CD4-positive, alpha-beta memory T cell (primary cell): ENCODE measurements at regions not wholly inside any gene's neighbourhood (a gene's known extent, or its start where the extent isn't known, plus 50 kb on each side); places are given as distances from the start of the nearest gene placed in this dataset.

ENCODE experiments used
- CTCF ChIA-PET: fragments of 350-600 bp; sonication (Branson Sonifier 250); formaldehyde crosslinking; loops from one replicate; lab custom pipeline; 2021; ENCODE audit warnings: inconsistent platforms; ENCODE audit not compliant: partially characterized antibody; lab: Charles Lee
- POLR2A ChIA-PET: fragments of 350-600 bp; sonication (Branson Sonifier 250); formaldehyde crosslinking; loops from one replicate; lab custom pipeline; 2021; ENCODE audit not compliant: partially characterized antibody; lab: Charles Lee
- DNase-seq, 5 donors: peaks; one replicate each; pipeline versions ENCODE4 v3.0.0 to v3.0.0-alpha.2; 2020 to 2022; ENCODE audit warnings: mixed read lengths in 1 of 5
- H3K27ac ChIP-seq: one replicate; pipeline ENCODE4 v1.7.0; 2013; ENCODE audit warnings: low read depth, low read length
- H3K27me3 ChIP-seq: 2 replicates; pipeline ENCODE4 v1.7.0; 2013; ENCODE audit warnings: mild to moderate bottlenecking, low read length, moderate library complexity; ENCODE audit not compliant: insufficient read depth
- H3K36me3 ChIP-seq: 2 replicates; pipeline ENCODE4 v1.7.0; 2013; ENCODE audit warnings: mild to moderate bottlenecking, low read length, moderate library complexity; ENCODE audit not compliant: insufficient read depth
- H3K4me1 ChIP-seq: 2 replicates; pipeline ENCODE4 v1.7.0; 2013; ENCODE audit warnings: mild to moderate bottlenecking, low read length, moderate library complexity; ENCODE audit not compliant: insufficient read depth
- H3K4me3 ChIP-seq, 2 donors: one replicate each; pipeline ENCODE4 v1.7.0; 2013; ENCODE audit warnings: low read length in 2 of 2, mild to moderate bottlenecking in 1 of 2
- H3K9me3 ChIP-seq, 2 donors: one replicate each; pipeline ENCODE4 v1.7.0; 2013; ENCODE audit warnings: low read length in 2 of 2, control low read depth in 1 of 2; ENCODE audit not compliant: control insufficient read depth in 1 of 2
- H3K27ac Mint-ChIP-seq, 7 donors: one replicate each; pipeline ENCODE4 v1.8.0; 2020 to 2021; ENCODE audit warnings: mixed read lengths in 7 of 7, mild to moderate bottlenecking in 6 of 7, inconsistent platforms in 3 of 7, moderate library complexity in 3 of 7
- H3K27me3 Mint-ChIP-seq, 2 donors: one replicate each; pipeline ENCODE4 v1.8.0; 2020 to 2021; ENCODE audit warnings: mixed read lengths in 2 of 2
- H3K36me3 Mint-ChIP-seq, 2 donors: one replicate each; pipeline ENCODE4 v1.8.0; 2020 to 2021; ENCODE audit warnings: mixed read lengths in 2 of 2, inconsistent platforms in 1 of 2, mild to moderate bottlenecking in 1 of 2
- H3K4me1 Mint-ChIP-seq, 4 donors: one replicate each; pipeline ENCODE4 v1.8.0; 2020 to 2021; ENCODE audit warnings: mixed read lengths in 4 of 4, mild to moderate bottlenecking in 1 of 4
- H3K4me3 Mint-ChIP-seq, 8 donors: one replicate each; pipeline ENCODE4 v1.8.0; 2020 to 2021; ENCODE audit warnings: mixed read lengths in 8 of 8, mild to moderate bottlenecking in 7 of 8, moderate library complexity in 6 of 8, inconsistent platforms in 3 of 8
- H3K9me3 Mint-ChIP-seq, 8 donors: one replicate each; pipeline ENCODE4 v1.8.0; 2020 to 2021; ENCODE audit warnings: mixed read lengths in 8 of 8, mild to moderate bottlenecking in 5 of 8, inconsistent platforms in 3 of 8, moderate library complexity in 1 of 8
- intact Hi-C: fragments of 100-400 bp; cut with micrococcal nuclease; formaldehyde crosslinking; loops from one replicate; pipeline ENCODE4 v1.15.1; 2023

DNA sequence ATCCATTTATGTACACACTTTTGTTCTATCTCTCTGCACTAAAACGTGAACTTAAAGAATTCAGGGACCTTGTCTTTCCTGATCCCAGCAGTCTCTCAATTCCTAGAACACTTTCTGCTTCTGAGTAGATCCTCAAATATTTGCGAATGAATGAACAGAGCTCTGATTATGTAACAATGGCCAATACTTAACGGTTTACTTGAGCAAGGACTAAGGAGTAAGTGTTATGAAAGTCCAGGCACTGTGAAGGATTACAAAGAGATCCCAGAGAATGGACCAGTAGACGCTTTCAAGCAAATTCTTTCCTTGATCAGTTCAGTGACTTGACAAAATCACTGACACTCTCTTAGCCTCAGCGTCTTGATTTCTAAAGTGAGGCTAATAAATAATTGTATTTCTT lies 514.5 kb upstream of the KLHL1 start:
- Mint-ChIP-seq H3K27me3 (no peaks in the 10 kb centered on the region), H3K4me3 (no peak overlapping the region), H3K27ac (no peak overlapping the region), H3K9me3 (peaks cover 0 to 4% (median 0%) of the 10 kb centered on the region in 8 donors), H3K36me3 (no peaks in the 10 kb centered on the region), H3K4me1 (no peaks in the 10 kb centered on the region)
- no peaks in the 10 kb centered on the region for H3K36me3 ChIP-seq
- POLR2A ChIA-PET = no interaction called here
- no peaks in the 10 kb centered on the region for H3K4me1 ChIP-seq
- H3K4me3 ChIP-seq = no peak overlapping the region
- CTCF ChIA-PET = no interaction called here
- no peak for DNase-seq
- no peaks in the 10 kb centered on the region for H3K27me3 ChIP-seq
- no peaks in the 10 kb centered on the region for H3K9me3 ChIP-seq
- H3K27ac ChIP-seq = no peak overlapping the region
- intact Hi-C loops = no loop called here

DNA sequence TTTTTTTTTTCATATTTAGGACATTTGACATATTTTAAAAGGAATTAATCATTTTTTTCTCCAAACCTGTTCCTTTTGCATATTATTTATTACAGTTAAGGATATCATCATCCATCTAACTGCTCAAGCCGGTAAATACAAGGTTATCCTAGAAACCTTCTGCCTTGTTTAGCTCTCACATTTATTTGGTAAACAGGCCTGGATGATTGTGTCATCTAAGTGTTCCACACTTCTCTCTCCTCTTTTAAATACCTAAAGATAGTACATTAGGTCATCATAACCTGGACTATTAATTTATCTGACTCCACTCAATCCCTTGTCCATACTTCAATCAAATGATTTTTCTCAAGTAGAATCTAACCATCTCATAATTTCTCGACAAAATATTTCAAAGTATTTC lies 511.7 kb upstream of the KLHL1 start:
- Mint-ChIP-seq H3K4me3 (no peak overlapping the region), H3K27me3 (no peaks in the 10 kb centered on the region), H3K9me3 (peaks cover 0 to 5% (median 0%) of the 10 kb centered on the region in 8 donors), H3K4me1 (no peaks in the 10 kb centered on the region), H3K36me3 (no peaks in the 10 kb centered on the region), H3K27ac (no peak overlapping the region)
- intact Hi-C loops = no loop called here
- no peaks in the 10 kb centered on the region for H3K36me3 ChIP-seq
- no peaks in the 10 kb centered on the region for H3K4me1 ChIP-seq
- H3K27me3 ChIP-seq = no peaks in the 10 kb centered on the region
- no peak overlapping the region for H3K4me3 ChIP-seq
- ChIA-PET CTCF (no interaction called here), POLR2A (no interaction called here)
- no peak overlapping the region for H3K27ac ChIP-seq
- no peaks in the 10 kb centered on the region for H3K9me3 ChIP-seq
- DNase-seq = no peak

DNA sequence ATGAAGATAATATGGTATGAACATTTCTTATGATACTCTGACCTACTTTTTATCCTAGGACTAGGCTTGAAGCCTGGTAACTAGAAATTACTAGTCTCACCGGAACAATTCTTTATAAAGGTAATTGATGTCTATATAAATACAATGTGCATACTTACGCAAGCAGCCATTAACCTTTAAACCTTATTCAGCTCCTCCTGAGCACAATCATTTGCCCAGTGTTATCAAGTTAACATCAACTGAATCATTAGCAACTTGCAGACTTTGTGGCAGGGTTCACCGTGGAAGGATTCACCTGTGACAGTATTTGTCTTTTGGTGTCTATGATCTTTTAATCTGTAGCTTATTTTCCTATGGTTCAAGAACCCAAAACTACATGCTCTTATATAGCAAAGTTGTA lies 508.6 kb upstream of the KLHL1 start:
- Histone ChIP-seq H3K9me3 (no peaks in the 10 kb centered on the region), H3K27me3 (no peaks in the 10 kb centered on the region), H3K36me3 (no peaks in the 10 kb centered on the region), H3K4me3 (no peak overlapping the region), H3K27ac (no peak overlapping the region), H3K4me1 (no peaks in the 10 kb centered on the region)
- H3K36me3 Mint-ChIP-seq = no peaks in the 10 kb centered on the region
- no peaks in the 10 kb centered on the region for H3K4me1 Mint-ChIP-seq
- DNase-seq = no peak
- intact Hi-C loops = no loop called here
- ChIA-PET CTCF (no interaction called here), POLR2A (no interaction called here)
- no peaks in the 10 kb centered on the region for H3K27me3 Mint-ChIP-seq
- no peak overlapping the region for H3K4me3 Mint-ChIP-seq
- no peak overlapping the region for H3K27ac Mint-ChIP-seq
- peaks cover 0 to 7% (median 2%) of the 10 kb centered on the region in 8 donors for H3K9me3 Mint-ChIP-seq

DNA sequence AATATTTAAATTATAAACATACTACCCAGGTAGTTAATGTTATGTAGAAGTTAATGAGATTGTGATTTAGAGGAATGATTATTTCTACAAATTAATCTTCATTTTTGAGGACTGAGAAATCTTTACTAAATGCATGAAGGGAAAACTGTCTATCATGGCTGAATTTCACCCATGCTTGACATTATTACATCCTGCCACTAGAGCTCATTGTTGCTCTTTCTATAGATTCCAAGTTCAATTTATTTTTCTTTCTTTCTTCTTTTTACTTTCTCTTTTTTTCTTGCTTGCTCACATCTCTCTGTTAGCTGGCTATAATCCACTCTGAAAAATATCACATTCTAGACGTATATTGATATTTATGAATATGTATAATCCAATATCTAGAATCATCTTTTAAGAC lies 505.0 kb upstream of the KLHL1 start:
- ChIA-PET CTCF (no interaction called here), POLR2A (no interaction called here)
- Mint-ChIP-seq H3K4me1 (no peaks in the 10 kb centered on the region), H3K27me3 (no peaks in the 10 kb centered on the region), H3K36me3 (no peaks in the 10 kb centered on the region), H3K27ac (no peak overlapping the region), H3K4me3 (no peak overlapping the region), H3K9me3 (peaks cover 0 to 5% (median 2%) of the 10 kb centered on the region in 8 donors)
- Histone ChIP-seq H3K27ac (no peak overlapping the region), H3K36me3 (no peaks in the 10 kb centered on the region), H3K27me3 (no peaks in the 10 kb centered on the region), H3K9me3 (no peaks in the 10 kb centered on the region), H3K4me1 (no peaks in the 10 kb centered on the region), H3K4me3 (no peak overlapping the region)
- intact Hi-C loops = no loop called here
- no peak for DNase-seq

DNA sequence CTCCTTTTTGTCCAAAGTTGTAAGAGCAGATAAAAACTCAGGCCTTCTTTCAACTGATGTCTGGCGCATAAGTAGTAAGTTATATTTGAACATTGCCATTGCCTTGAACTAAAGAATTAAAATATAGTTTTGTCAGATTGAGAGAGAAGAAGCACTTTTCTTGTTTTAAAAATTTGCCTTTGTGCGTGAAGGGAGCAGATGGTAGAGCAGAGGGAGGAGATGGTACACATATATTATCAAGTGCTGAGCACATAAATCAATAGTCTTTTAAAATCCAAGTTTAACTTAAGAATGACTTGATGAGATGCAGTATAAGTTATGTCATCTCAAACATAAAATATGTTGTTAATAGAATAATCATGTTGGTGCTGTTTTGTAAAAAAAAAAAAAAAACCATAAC lies 504.6 kb upstream of the KLHL1 start:
- Histone ChIP-seq H3K27ac (no peak overlapping the region), H3K4me1 (no peaks in the 10 kb centered on the region), H3K36me3 (no peaks in the 10 kb centered on the region), H3K9me3 (no peaks in the 10 kb centered on the region), H3K4me3 (no peak overlapping the region), H3K27me3 (no peaks in the 10 kb centered on the region)
- no peak for DNase-seq
- CTCF ChIA-PET = no interaction called here
- intact Hi-C loops = no loop called here
- Mint-ChIP-seq H3K4me1 (no peaks in the 10 kb centered on the region), H3K36me3 (no peaks in the 10 kb centered on the region), H3K9me3 (peaks cover 0 to 5% (median 2%) of the 10 kb centered on the region in 8 donors), H3K4me3 (no peak overlapping the region), H3K27ac (no peak overlapping the region), H3K27me3 (no peaks in the 10 kb centered on the region)
- POLR2A ChIA-PET = no interaction called here

DNA sequence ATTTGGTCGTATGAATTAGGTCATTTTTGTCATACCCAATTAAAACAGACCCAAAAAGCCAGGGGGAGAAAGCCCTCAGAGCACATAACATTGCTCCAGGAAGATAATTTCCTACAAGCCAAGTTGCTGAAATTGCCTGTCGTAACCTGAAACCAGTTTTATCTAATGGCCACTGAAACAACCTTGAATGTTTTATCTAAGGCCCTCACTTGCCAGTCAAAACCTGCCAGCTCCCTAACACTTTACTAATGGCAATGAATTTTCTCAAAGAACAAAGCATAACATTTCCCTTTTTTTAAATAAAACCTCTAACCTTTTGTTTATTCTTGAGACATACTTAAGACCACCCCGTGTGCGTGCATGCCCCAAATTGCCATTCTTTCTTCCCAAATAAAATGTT lies 496.2 kb upstream of the KLHL1 start:
- Histone ChIP-seq H3K9me3 (no peaks in the 10 kb centered on the region), H3K27ac (no peak overlapping the region), H3K36me3 (no peaks in the 10 kb centered on the region), H3K4me1 (no peaks in the 10 kb centered on the region), H3K27me3 (no peaks in the 10 kb centered on the region), H3K4me3 (no peak overlapping the region)
- intact Hi-C loops = no loop called here
- H3K27ac Mint-ChIP-seq = no peak overlapping the region
- no peaks in the 10 kb centered on the region for H3K4me1 Mint-ChIP-seq
- ChIA-PET POLR2A (no interaction called here), CTCF (no interaction called here)
- H3K36me3 Mint-ChIP-seq = no peaks in the 10 kb centered on the region
- H3K9me3 Mint-ChIP-seq = peaks cover 0 to 18% (median 6%) of the 10 kb centered on the region in 8 donors
- DNase-seq = no peak
- H3K27me3 Mint-ChIP-seq = no peaks in the 10 kb centered on the region
- H3K4me3 Mint-ChIP-seq = no peak overlapping the region

DNA sequence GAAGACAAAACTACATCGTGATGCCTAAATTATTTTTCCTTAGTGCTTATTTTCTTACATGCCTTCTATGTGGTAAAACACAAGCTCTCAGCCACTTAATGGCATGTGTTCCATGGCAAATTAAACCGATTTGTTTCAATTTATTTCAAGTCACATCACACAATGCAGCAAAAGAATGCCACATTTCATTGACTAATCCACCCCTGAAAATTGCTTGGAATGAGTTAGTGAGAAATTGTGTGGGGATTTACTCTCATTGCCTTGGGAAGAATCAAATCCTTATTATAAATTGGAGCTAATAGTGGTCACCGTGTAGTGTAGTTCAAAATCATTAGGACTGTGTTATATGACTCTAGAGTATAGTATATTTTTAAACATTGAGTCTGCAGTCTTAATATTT lies 485.5 kb upstream of the KLHL1 start:
- peaks cover 0 to 5% (median 0%) of the 10 kb centered on the region in 8 donors for H3K9me3 Mint-ChIP-seq
- ChIA-PET POLR2A (no interaction called here), CTCF (no interaction called here)
- Histone ChIP-seq H3K4me3 (no peak overlapping the region), H3K4me1 (no peaks in the 10 kb centered on the region), H3K36me3 (no peaks in the 10 kb centered on the region), H3K27me3 (no peaks in the 10 kb centered on the region), H3K27ac (no peak overlapping the region), H3K9me3 (no peaks in the 10 kb centered on the region)
- no peaks in the 10 kb centered on the region for H3K27me3 Mint-ChIP-seq
- H3K27ac Mint-ChIP-seq = no peak overlapping the region
- no peaks in the 10 kb centered on the region for H3K4me1 Mint-ChIP-seq
- no peak overlapping the region for H3K4me3 Mint-ChIP-seq
- H3K36me3 Mint-ChIP-seq = no peaks in the 10 kb centered on the region
- DNase-seq = no peak
- intact Hi-C loops = no loop called here

DNA sequence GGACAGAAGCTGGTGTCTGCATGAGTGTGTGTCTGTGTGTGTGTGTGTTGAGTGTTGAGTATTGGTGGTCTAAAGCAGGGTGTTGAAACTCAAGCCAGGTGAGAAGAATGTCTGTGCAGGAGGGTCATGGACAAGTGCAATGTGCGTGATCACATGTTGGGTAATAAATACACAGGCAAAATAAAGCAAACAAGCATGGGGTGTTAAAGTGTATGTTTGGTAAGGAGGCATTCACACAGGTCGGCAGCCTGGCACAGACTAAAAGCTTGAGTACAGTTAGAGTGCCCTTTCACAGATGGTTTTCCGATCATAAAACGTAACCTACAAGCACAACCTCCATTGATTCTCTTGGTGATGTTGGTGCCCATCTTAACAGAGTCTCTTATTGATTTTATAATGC lies 476.9 kb upstream of the KLHL1 start:
- H3K9me3 Mint-ChIP-seq = peaks cover 0 to 8% (median 4%) of the 10 kb centered on the region in 8 donors
- Histone ChIP-seq H3K36me3 (no peaks in the 10 kb centered on the region), H3K27ac (no peak overlapping the region), H3K9me3 (no peaks in the 10 kb centered on the region), H3K4me1 (no peaks in the 10 kb centered on the region), H3K27me3 (no peaks in the 10 kb centered on the region), H3K4me3 (no peak overlapping the region)
- no peak overlapping the region for H3K27ac Mint-ChIP-seq
- intact Hi-C loops = no loop called here
- no peak for DNase-seq
- H3K4me3 Mint-ChIP-seq = no peak overlapping the region
- no peaks in the 10 kb centered on the region for H3K27me3 Mint-ChIP-seq
- POLR2A ChIA-PET = no interaction called here
- CTCF ChIA-PET = no interaction called here
- no peaks in the 10 kb centered on the region for H3K36me3 Mint-ChIP-seq
- no peaks in the 10 kb centered on the region for H3K4me1 Mint-ChIP-seq
